Brain pericyte (primary cell): ENCODE measurements at regions not wholly inside any gene's neighbourhood (a gene's known extent, or its start where the extent isn't known, plus 50 kb on each side); places are given as distances from the start of the nearest gene placed in this dataset.
"Not testable (repeated sequence)": the region's sequence is repeated elsewhere in the genome, so short reads cannot be mapped to it uniquely, and the experiment has no call there.

Experiments
- DNase-seq: peaks from one replicate; pipeline ENCODE4 v3.0.0-alpha.2; 2012; ENCODE audit warnings: low read depth, low spot score

DNA sequence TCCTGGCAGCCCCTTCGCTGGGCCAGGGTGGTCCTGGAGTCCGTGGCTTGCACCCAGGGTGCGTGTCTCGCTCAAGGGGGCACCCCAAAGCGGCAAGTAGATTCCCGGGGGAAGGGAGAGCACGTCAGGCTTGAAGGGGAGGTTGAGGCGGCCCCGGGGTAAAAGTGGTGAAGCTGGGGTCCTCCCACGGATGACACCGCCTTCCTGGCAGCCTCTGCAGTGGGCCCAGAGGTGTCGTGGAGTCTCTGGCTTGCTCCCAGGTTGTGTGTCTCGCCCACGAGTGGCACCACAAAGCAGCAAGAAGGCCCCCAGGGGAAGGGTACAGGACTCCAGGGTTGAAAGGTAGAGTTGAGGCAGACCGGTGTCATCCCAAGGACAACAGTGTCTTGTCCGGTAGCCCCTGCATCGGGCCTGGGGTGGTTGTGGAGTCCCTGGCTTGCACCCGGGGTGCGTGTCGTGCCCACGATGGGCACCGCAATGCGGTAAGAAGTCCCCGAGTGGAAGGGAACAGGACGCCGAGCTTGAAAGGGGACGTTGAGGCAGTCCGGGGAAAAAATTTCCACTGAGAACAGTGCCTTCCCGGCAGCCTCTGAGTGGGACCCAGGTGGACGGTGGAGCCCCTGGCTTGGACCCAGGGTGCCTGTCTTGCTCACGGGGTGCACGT, 158.0 kb upstream of the ALG10B start:
- DNase-seq, result no peak

GRCh38 chr12:38159092-38159551, 157.5 kb upstream of the ALG10B start:
- no peak for DNase-seq

DNA sequence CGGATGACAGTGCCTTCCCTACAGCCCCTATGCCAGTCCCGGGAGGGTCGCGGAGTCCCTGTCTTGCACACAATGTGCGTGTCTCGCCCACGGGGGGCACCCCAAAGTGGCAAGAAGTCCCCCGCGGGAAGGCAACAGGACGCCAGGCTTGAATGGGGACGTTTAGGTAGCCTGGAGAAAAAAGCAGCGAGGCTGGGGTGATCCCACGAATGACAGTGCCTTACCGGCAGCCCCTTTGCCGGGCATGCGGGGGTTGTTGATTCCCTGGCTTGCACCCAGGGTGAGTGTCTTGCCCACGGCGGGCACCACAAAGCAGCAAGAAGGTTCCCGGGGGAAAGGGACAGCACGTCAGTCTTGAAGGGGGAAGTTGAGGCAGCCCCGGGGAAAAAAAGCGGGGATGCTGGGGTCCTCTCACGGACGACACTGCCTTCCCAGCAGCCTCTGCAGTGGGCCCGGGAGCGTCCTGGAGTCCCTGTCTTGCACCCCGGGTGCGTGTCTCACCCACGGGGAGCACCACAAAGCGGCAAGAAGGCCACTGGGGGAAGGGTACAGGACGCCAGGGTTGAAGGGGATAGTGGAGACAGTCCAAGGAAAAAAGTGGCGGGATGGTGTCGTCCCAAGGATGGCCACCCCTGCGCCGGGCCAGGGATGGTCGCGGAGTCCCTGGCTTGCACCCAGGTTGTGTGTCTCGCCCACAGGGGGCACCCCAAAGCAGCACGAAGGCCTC, 156.8 kb upstream of the ALG10B start:
- no peak for DNase-seq

GRCh38 chr12:38160318-38161122, 156.1 kb upstream of the ALG10B start:
- no peak for DNase-seq

DNA sequence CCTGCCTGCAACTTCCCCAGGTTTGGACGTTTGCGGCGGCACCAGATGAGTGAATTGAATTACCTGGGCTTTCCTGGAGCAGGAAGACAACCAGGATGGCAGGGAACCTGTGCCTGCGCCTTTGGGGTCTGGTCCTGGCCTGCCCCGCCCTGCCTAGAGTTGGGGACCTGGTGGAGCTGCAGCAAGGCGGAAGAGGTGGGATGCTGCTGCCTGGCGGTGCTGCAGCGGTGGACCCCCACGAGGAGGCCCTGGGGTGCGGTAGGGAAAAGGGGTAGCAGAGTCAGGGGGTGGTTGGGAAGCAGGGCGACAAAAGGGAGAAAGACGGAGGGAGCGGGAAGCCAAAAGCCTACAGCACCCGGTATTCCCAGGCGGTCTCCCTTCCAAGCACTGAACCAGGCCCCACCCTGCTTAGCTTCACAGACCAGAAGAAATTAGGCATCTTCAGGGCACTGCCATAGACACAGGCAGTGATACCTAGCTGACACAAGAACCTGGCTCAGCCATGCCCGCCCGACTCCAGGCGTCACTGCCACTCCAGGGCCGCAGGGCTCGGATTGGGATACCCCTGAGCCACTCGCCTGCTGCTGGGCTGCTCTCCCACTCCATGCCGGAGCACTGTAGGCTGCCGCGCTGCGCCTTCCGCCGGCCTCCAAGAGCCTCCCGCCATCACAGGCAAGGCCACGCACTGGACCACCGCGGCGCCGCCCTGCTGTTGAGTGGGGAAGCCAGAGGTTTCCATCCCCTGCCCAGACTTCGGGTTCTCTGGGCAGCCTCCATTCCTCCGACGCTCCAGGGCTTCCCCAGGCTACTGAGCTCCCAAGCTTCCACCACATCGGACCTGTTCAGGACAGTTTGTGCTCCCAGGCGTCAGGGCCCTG, 155.2 kb upstream of the ALG10B start:
- no peak for DNase-seq

- no peak for DNase-seq
Observed at GRCh38 chr12:38162013-38162412, 154.6 kb upstream of the ALG10B start.

DNA sequence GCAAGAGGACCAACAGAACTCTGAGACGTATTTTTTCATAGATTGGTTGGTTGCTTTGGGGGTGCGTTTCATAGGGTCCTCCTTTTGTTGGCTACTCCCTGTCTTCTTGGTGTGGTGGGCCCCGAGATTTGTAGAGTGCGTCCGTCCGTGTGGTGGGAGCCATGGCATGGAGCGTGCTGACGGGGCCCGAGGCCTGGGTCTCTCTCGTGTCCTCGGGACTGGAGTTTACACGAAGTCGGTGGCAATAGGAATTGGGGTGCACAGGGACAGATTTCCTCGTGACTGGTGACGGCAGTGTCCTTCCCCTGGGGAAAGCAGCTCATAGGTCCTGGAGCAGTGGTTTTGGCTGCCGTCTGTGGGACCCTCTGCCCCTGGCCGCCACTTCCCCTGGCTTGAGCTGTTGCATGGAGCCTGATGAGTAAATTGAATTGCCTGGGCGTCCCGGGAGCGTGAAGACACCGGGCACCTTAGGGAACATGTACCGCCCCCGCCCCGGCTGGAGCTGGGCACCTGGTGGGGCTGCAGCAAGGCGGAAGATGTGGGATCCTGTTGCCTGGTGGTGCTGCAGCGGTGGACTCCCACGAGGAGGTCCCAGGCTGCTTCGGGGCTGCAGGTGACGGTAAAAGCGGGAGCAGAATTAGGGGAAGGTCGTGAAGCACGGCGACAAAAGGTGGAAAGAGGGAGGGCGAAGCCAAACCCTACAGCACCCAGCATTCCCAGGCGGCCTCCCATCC, 153.7 kb upstream of the ALG10B start:
- DNase-seq, result no peak

- DNase-seq, result no peak
Observed at GRCh38 chr12:38163442-38163801, 153.2 kb upstream of the ALG10B start.

DNA sequence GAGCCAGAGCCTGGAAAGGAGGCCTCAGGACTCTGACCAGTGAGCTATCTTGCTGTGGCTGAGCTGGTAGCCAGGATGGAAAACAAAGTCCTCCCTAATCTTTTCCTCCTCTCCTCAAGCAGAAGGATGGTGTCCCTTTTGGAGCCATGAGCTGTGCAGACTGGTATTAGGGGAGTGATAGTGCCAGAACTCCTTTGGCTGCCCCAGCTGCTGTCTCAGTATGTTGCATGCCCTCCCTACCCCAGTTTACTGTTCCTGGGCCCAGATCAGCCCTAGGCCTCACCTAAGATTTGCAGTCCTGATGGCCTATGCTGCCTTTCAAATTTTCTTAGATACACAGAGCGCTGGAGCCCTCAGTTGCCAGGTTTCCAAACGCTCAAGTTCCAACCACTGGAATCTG, 150.3 kb upstream of the ALG10B start:
- DNase-seq, result no peak

- DNase-seq, result no peak
Observed at GRCh38 chr12:38175538-38175937, 141.0 kb upstream of the ALG10B start.

DNA sequence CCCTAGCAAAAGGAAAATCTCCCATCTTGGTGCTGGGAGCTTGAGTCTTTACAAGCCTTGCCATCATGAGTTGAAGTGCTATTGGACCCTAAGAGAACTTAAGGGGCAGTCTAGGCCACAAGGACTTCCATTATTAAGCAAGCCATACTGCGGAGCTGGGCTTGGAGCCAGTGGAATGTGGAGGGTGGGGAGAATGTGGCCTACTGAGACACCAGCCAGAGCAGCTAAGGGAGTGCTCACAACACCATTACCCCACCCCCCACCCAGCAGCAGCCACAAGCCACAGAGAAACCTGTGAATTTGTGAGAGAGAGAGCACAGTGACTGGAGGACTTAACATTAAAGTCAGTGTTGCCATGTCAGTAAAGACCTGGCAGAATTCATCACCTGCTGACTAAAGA, 133.0 kb upstream of the ALG10B start:
- not testable (repeated sequence) for DNase-seq

- not testable (repeated sequence) for DNase-seq
Observed at GRCh38 chr12:38197286-38197685, 119.3 kb upstream of the ALG10B start.

DNA sequence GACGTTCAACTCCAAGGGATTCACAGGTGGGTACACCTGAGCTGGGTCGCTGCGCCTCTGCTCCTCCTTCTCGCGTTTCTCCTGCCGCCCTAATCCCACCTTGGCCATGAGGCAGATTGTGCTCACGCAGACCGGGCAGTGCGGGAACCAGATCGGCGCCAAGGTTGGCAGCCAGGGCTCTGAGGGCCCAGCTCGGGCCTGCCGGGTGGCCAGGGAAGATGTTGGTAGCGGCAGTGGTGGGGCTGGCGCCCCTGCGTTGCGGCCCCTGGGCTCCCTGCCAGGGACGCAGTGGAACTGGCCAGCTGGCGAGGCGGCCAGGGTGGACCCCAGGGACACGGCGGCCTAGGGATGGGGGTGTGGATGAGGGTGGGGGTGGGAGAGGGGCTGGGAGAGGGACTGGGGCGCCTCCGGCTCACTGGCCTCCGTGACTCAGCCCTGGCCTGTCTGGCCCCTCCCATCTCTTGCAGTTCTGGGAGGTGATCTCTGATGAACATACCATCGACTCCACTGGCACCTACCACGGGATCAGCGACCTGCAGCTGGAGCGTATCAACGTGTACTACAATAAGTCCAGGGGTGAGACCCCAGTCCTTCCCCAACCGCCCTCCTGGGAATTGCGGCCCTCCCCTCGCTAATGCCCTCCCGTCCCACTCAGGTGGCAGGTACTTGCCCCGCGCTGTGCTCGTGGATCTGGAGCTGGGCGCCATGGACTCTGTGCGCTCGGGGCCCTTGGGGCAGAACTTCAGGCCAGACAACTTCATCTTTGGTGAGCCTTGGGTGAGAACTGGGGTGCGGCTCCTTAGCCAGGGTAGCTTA, 114.9 kb upstream of the ALG10B start:
- no peak for DNase-seq

- no peak for DNase-seq
Observed at GRCh38 chr12:38204831-38205230, 111.7 kb upstream of the ALG10B start.

DNA sequence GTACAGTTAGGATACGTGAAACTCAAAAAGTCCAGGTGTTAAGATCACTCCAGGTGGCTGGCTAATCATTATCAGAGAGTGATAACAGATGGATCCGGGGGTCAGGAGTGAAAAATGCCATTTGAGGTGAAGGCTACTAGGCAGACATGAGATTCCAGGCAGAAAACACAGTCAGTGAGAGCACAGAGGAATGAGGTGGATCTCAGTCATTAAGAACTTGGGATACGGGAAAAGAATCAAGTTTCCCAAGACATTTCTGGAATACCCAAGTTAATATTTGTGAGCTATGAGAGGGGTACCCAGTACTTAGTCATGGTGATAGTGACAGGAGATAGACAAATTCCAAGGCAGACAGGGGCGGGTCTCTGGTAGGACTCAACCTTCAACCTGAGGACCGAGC, 94.6 kb upstream of the ALG10B start:
- no peak for DNase-seq

DNA sequence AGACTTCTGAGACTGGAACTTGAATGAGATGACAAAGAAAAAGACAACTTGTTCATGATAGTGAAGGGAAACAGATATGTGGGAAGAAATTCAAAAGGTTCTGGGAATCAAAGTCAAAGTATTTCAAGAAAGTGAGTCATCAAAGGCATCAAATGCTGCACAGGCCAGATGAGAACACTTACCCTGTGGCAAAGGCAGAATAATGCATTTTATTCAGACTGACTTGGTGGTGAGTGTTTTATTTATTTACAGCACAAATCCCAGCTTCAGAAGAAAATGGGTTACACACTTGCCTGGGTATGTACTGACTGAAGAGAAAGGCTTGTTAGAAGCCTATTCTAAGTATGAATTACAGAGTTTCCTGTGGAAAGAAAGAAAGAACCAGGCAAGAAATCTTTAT, 78.2 kb upstream of the ALG10B start:
- DNase-seq, result not testable (repeated sequence)

- no peak for DNase-seq
Observed at GRCh38 chr12:38253778-38254177, 62.8 kb upstream of the ALG10B start.

- no peak for DNase-seq
Observed at GRCh38 chr12:38258411-38258810, 58.2 kb upstream of the ALG10B start.
